Colonic mucosa (tissue), 4 donors: ENCODE measurements at regions not wholly inside any gene's neighbourhood (a gene's known extent, or its start where the extent isn't known, plus 50 kb on each side); places are given as distances from the start of the nearest gene placed in this dataset.

Experiments
- DNase-seq: peaks from one replicate; pipeline ENCODE4 v3.0.0-alpha.2; 2020
- H3K27ac ChIP-seq: fragments of 200-600 bp; one replicate; pipeline ENCODE4 v1.8.0; 2021
- H3K27me3 ChIP-seq: fragments of 200-600 bp; one replicate; pipeline ENCODE4 v1.8.0; 2021
- H3K36me3 ChIP-seq: fragments of 200-600 bp; one replicate; pipeline ENCODE4 v1.8.0; 2021
- H3K4me1 ChIP-seq: fragments of 200-600 bp; one replicate; pipeline ENCODE4 v1.8.0; 2021; ENCODE audit warnings: mild to moderate bottlenecking
- H3K4me3 ChIP-seq: fragments of 200-600 bp; one replicate; pipeline ENCODE4 v1.8.0; 2021
- H3K9ac ChIP-seq, 2 donors: one replicate each; pipeline ENCODE4 v1.7.0; 2013; ENCODE audit warnings: control low read depth in 2 of 2, low read depth in 2 of 2, low read length in 2 of 2
- H3K9me3 ChIP-seq: fragments of 200-600 bp; one replicate; pipeline ENCODE4 v1.8.0; 2021
- CTCF ChIP-seq: fragments of 200-600 bp; IDR thresholded peaks from one replicate; pipeline ENCODE4 v1.8.0; 2022; ENCODE audit warnings: antibody characterized with exemption, mild to moderate bottlenecking
- intact Hi-C: fragments of 100-400 bp; cut with DNase I; formaldehyde crosslinking; loops from one replicate; pipeline ENCODE4 v1.14.1; 2022
- donor health status: healthy.
- donor health status: DM: no; HTN: no; CAD: no.
- donor health status: DM: no; HTN: no; CAD: no.

- H3K4me1 ChIP-seq: no peaks in the 10 kb centered on the region
- no peaks in the 10 kb centered on the region for H3K36me3 ChIP-seq
- TF ChIP-seq CTCF: no peak
- H3K27me3 ChIP-seq: no peaks in the 10 kb centered on the region
- no peaks in the 10 kb centered on the region for H3K9me3 ChIP-seq
- no peak for DNase-seq
- no peak overlapping the region for H3K27ac ChIP-seq
- H3K4me3 ChIP-seq: no peak overlapping the region
- intact Hi-C loops: no loop called here
- H3K9ac ChIP-seq: no peak overlapping the region
Observed at GRCh38 chr17:77828749-77829539, 129.6 kb upstream of the TNRC6C start.

- no peak for DNase-seq
- Histone ChIP-seq H3K27ac (peak overlapping the region; percentile 50), H3K9ac (peak overlapping the region in 1 of 2 donors; percentile 8)
Observed at GRCh38 chr17:77829843-77830799, 128.4 kb upstream of the TNRC6C start.

GRCh38 chr17:77830816-77831473, 127.6 kb upstream of the TNRC6C start:
- Histone ChIP-seq H3K27me3 (no peaks in the 10 kb centered on the region), H3K4me3 (no peak overlapping the region), H3K4me1 (no peaks in the 10 kb centered on the region), H3K36me3 (no peaks in the 10 kb centered on the region), H3K9me3 (no peaks in the 10 kb centered on the region), H3K9ac (peak overlapping the region in 1 of 2 donors; percentile 8), H3K27ac (peak overlapping the region; percentile 50)
- DNase-seq: no peak
- TF ChIP-seq CTCF: no peak
- intact Hi-C loops: no loop called here

More at GRCh38 chr17:77829843-77830799, 128.4 kb upstream of the TNRC6C start:
- Histone ChIP-seq H3K27me3 (no peaks in the 10 kb centered on the region), H3K4me3 (no peak overlapping the region), H3K9me3 (no peaks in the 10 kb centered on the region), H3K4me1 (no peaks in the 10 kb centered on the region), H3K36me3 (no peaks in the 10 kb centered on the region)
- intact Hi-C loops: no loop called here
- TF ChIP-seq CTCF: no peak

- H3K4me3 ChIP-seq: no peak overlapping the region
- H3K9ac ChIP-seq: no peak overlapping the region
- H3K27ac ChIP-seq: no peak overlapping the region
Observed at GRCh38 chr17:77831474-77832179, 126.9 kb upstream of the TNRC6C start.

More at GRCh38 chr17:77831474-77832179, 126.9 kb upstream of the TNRC6C start:
- DNase-seq: no peak
- H3K9me3 ChIP-seq: no peaks in the 10 kb centered on the region
- no peaks in the 10 kb centered on the region for H3K27me3 ChIP-seq
- H3K36me3 ChIP-seq: no peaks in the 10 kb centered on the region
- TF ChIP-seq CTCF: no peak
- H3K4me1 ChIP-seq: no peaks in the 10 kb centered on the region
- intact Hi-C loops: no loop called here
